Frontal cortex (tissue), 3 donors: ENCODE measurements at regions not wholly inside any gene's neighbourhood (a gene's known extent, or its start where the extent isn't known, plus 50 kb on each side); places are given as distances from the start of the nearest gene placed in this dataset.

Source experiments
- DNase-seq, 2 donors: peaks; one replicate each; pipeline ENCODE4 v3.0.0; 2012; ENCODE audit warnings: low spot score in 2 of 2
- FAIRE-seq: peaks from 2 replicates; lab custom pipeline; 2012; peaks lifted over from hg19 to GRCh38; lab: Jason Lieb, UNC
- donor health status: control.
- donor health status: control.
- donor health status: control.

- no peak for FAIRE-seq
- no peak for DNase-seq
These were observed 445.1 kb upstream of the ZMIZ1 start for GRCh38 chr10:78623578-78624215.

GRCh38 chr10:78624791-78625190, 444.0 kb upstream of the ZMIZ1 start:
- DNase-seq, result no peak
- FAIRE-seq, result no peak

GRCh38 chr10:78626471-78626870, 442.3 kb upstream of the ZMIZ1 start:
- DNase-seq (no peak), FAIRE-seq (no peak)

GRCh38 chr10:78627254-78627795, 441.4 kb upstream of the ZMIZ1 start:
- no peak for DNase-seq
- no peak for FAIRE-seq

GRCh38 chr10:78628976-78629375, 439.8 kb upstream of the ZMIZ1 start:
- no peak for FAIRE-seq
- no peak for DNase-seq

GRCh38 chr10:78629773-78630172, 439.0 kb upstream of the ZMIZ1 start:
- no peak for FAIRE-seq
- no peak for DNase-seq

GRCh38 chr10:78630944-78631838, 437.6 kb upstream of the ZMIZ1 start:
- DNase-seq (no peak), FAIRE-seq (no peak)

GRCh38 chr10:78634389-78634815, 434.4 kb upstream of the ZMIZ1 start:
- FAIRE-seq (no peak), DNase-seq (no peak)

- FAIRE-seq (no peak), DNase-seq (no peak)
These were observed 433.9 kb upstream of the ZMIZ1 start for GRCh38 chr10:78634835-78635234.

GRCh38 chr10:78639629-78640028, 429.1 kb upstream of the ZMIZ1 start:
- FAIRE-seq (no peak), DNase-seq (no peak)

- DNase-seq, result no peak
- FAIRE-seq, result no peak
These were observed 427.8 kb upstream of the ZMIZ1 start for GRCh38 chr10:78640796-78641636.

GRCh38 chr10:78641693-78642092, 427.1 kb upstream of the ZMIZ1 start:
- DNase-seq (no peak), FAIRE-seq (no peak)

GRCh38 chr10:78642269-78642816, 426.4 kb upstream of the ZMIZ1 start:
- FAIRE-seq, result no peak
- DNase-seq, result no peak

GRCh38 chr10:78643513-78643912, 425.3 kb upstream of the ZMIZ1 start:
- FAIRE-seq, result no peak
- DNase-seq, result no peak

GRCh38 chr10:78644550-78644949, 424.2 kb upstream of the ZMIZ1 start:
- FAIRE-seq, result no peak

GRCh38 chr10:78645169-78645686, 423.5 kb upstream of the ZMIZ1 start:
- FAIRE-seq, result no peak

More at GRCh38 chr10:78644550-78644949, 424.2 kb upstream of the ZMIZ1 start:
- no peak for DNase-seq

GRCh38 chr10:78645975-78646374, 422.8 kb upstream of the ZMIZ1 start:
- DNase-seq, result no peak
- no peak for FAIRE-seq

More at GRCh38 chr10:78645169-78645686, 423.5 kb upstream of the ZMIZ1 start:
- no peak for DNase-seq

- FAIRE-seq (no peak), DNase-seq (no peak)
These were observed 420.4 kb upstream of the ZMIZ1 start for GRCh38 chr10:78648256-78648860.

- DNase-seq (no peak), FAIRE-seq (no peak)
These were observed 419.3 kb upstream of the ZMIZ1 start for GRCh38 chr10:78649429-78649828.
